ENCODE measurements at regions not wholly inside any gene's neighbourhood (a gene's known extent, or its start where the extent isn't known, plus 50 kb on each side); places are given as distances from the start of the nearest gene placed in this dataset.
A peak's percentile ranks its signal among the peaks of the same experiment; 100 is the strongest.

- H3K9ac ChIP-seq (ENCODE audit: extremely low read depth, insufficient read length, low read length) = no peak overlapping the region
- H3K4me1 ChIP-seq (ENCODE audit: insufficient read depth, low read length) = no peaks in the 10 kb centered on the region
- no peaks in the 10 kb centered on the region for H3K9me3 ChIP-seq (ENCODE audit: control insufficient read depth, low read depth, low read length)
- no peak overlapping the region for H3K14ac ChIP-seq (ENCODE audit: insufficient read depth, low read length)
- no peak for DNase-seq
- H2AK5ac ChIP-seq (ENCODE audit: insufficient read length, low read length) = no peak overlapping the region
- no peaks in the 10 kb centered on the region for H3K23me2 ChIP-seq (ENCODE audit: insufficient read length, low read depth, low read length, poor library complexity, severe bottlenecking)
- no peak overlapping the region for H4K91ac ChIP-seq (ENCODE audit: insufficient read length, low read depth, low read length)
- Mint-ChIP-seq H3K27ac (peak overlapping the region in 1 of 3 experiments; percentile 81; a peak in 2 of 7 replicates), H3K36me3 (ENCODE audit: insufficient read depth in 1 of 3, low read depth in 3 of 3) (peaks cover 0 to 3% (median 0%) of the 10 kb centered on the region in 3 experiments; a peak in 1 of 7 replicates), H3K27me3 (ENCODE audit: low read depth) (peaks cover 4% of the 10 kb centered on the region), H3K4me3 (no peak overlapping the region), H3K4me1 (peaks cover 6 to 12% of the 10 kb centered on the region in 2 experiments), H3K9me3 (peaks cover 4% of the 10 kb centered on the region in 2 experiments; a peak in 3 of 5 replicates)
- no peak overlapping the region for H2BK120ac ChIP-seq (ENCODE audit: low read depth, low read length, poor library complexity, severe bottlenecking)
- no peak overlapping the region for H2BK20ac ChIP-seq (ENCODE audit: low read depth, low read length, poor library complexity, severe bottlenecking)
- H2BK12ac ChIP-seq (ENCODE audit: insufficient read length, low read depth, low read length) = no peak overlapping the region
- TF ChIP-seq, protein P1, sequence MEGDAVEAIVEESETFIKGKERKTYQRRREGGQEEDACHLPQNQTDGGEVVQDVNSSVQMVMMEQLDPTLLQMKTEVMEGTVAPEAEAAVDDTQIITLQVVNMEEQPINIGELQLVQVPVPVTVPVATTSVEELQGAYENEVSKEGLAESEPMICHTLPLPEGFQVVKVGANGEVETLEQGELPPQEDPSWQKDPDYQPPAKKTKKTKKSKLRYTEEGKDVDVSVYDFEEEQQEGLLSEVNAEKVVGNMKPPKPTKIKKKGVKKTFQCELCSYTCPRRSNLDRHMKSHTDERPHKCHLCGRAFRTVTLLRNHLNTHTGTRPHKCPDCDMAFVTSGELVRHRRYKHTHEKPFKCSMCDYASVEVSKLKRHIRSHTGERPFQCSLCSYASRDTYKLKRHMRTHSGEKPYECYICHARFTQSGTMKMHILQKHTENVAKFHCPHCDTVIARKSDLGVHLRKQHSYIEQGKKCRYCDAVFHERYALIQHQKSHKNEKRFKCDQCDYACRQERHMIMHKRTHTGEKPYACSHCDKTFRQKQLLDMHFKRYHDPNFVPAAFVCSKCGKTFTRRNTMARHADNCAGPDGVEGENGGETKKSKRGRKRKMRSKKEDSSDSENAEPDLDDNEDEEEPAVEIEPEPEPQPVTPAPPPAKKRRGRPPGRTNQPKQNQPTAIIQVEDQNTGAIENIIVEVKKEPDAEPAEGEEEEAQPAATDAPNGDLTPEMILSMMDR (conservative IDR thresholded peaks at IDR 0.05) = no peak
- no peaks in the 10 kb centered on the region for H3K79me1 ChIP-seq (ENCODE audit: insufficient read depth, low read depth, low read length, poor library complexity, severe bottlenecking)
- no peak overlapping the region for H3K23ac ChIP-seq (ENCODE audit: insufficient read length, low read depth, low read length)
- no peak overlapping the region for H2BK15ac ChIP-seq (ENCODE audit: low read depth, low read length)
- no peak overlapping the region for H4K5ac ChIP-seq (ENCODE audit: insufficient read length, low read depth, low read length)
- H3K18ac ChIP-seq (ENCODE audit: insufficient read length, low read depth, low read length) = no peak overlapping the region
- H3K27me3 ChIP-seq (ENCODE audit: insufficient read depth, low read length) = no peaks in the 10 kb centered on the region
- no peak overlapping the region for H2AFZ ChIP-seq (ENCODE audit: low read length)
- no peak overlapping the region for H4K8ac ChIP-seq (replicated peaks; ENCODE audit: insufficient read length, low read depth, low read length)
- no peaks in the 10 kb centered on the region for H4K20me1 ChIP-seq (ENCODE audit: control insufficient read depth, insufficient read depth, insufficient read length)
- H3K4ac ChIP-seq (ENCODE audit: low read depth, low read length) = no peak overlapping the region
- H3K27ac ChIP-seq (ENCODE audit: insufficient read length, low read depth, low read length) = no peak overlapping the region
- no peak overlapping the region for H2BK5ac ChIP-seq (ENCODE audit: insufficient read length, low read length)
- H3K56ac ChIP-seq (ENCODE audit: insufficient read length, low read depth, low read length) = no peak overlapping the region
- H3K79me2 ChIP-seq (ENCODE audit: insufficient read depth, low read length) = no peaks in the 10 kb centered on the region
- no CpG with 5 or more reads among the region's 9 CpGs for WGBS (ENCODE audit: extremely low coverage, insufficient read length, low lambda C conversion rate)
- H3T11ph ChIP-seq (ENCODE audit: low read length) = no peak overlapping the region
- no peak overlapping the region for H3K4me2 ChIP-seq (ENCODE audit: insufficient read depth, insufficient read length, low read length)
These were observed 190.3 kb downstream of the ANKRD60 start for GRCh38 chr20:58038123-58038654.
